ENCODE measurements at regions not wholly inside any gene's neighbourhood (a gene's known extent, or its start where the extent isn't known, plus 50 kb on each side); places are given as distances from the start of the nearest gene placed in this dataset.

GRCh38 chr20:23149623-23150279, 63.6 kb upstream of the CD93 start:
- Histone ChIP-seq H2AFZ (peak overlapping the region; percentile 64), H3K79me2 (no peaks in the 10 kb centered on the region), H3K4me1 (peaks cover 6% of the 10 kb centered on the region), H3K36me3 (ENCODE audit: control insufficient read depth, insufficient read depth, low read length) (no peaks in the 10 kb centered on the region), H3K4me2 (ENCODE audit: low read length) (no peak overlapping the region), H3K9ac (no peak overlapping the region), H3K4me3 (ENCODE audit: low read depth, low read length) (no peak overlapping the region), H3K27ac (no peak overlapping the region), H3K27me3 (ENCODE audit: control insufficient read depth, insufficient read depth, low read length) (no peaks in the 10 kb centered on the region), H3K9me3 (ENCODE audit: control insufficient read depth, low read length) (no peaks in the 10 kb centered on the region)
- TF ChIP-seq CTCF (IDR thresholded peaks at IDR 0.05): no peak

- no peak for TF ChIP-seq CTCF (IDR thresholded peaks at IDR 0.05)
- no peak overlapping the region for H2AFZ ChIP-seq
- H3K4me3 ChIP-seq (ENCODE audit: low read depth, low read length): no peak overlapping the region
- peaks cover 6% of the 10 kb centered on the region for H3K4me1 ChIP-seq
- no peak overlapping the region for H3K27ac ChIP-seq
- no peaks in the 10 kb centered on the region for H3K9me3 ChIP-seq (ENCODE audit: control insufficient read depth, low read length)
- H3K27me3 ChIP-seq (ENCODE audit: control insufficient read depth, insufficient read depth, low read length): no peaks in the 10 kb centered on the region
- H3K4me2 ChIP-seq (ENCODE audit: low read length): no peak overlapping the region
- no peaks in the 10 kb centered on the region for H3K36me3 ChIP-seq (ENCODE audit: control insufficient read depth, insufficient read depth, low read length)
- no peak overlapping the region for H3K9ac ChIP-seq
- no peaks in the 10 kb centered on the region for H3K79me2 ChIP-seq
These were observed 62.8 kb upstream of the CD93 start for GRCh38 chr20:23148731-23149570.

DNA sequence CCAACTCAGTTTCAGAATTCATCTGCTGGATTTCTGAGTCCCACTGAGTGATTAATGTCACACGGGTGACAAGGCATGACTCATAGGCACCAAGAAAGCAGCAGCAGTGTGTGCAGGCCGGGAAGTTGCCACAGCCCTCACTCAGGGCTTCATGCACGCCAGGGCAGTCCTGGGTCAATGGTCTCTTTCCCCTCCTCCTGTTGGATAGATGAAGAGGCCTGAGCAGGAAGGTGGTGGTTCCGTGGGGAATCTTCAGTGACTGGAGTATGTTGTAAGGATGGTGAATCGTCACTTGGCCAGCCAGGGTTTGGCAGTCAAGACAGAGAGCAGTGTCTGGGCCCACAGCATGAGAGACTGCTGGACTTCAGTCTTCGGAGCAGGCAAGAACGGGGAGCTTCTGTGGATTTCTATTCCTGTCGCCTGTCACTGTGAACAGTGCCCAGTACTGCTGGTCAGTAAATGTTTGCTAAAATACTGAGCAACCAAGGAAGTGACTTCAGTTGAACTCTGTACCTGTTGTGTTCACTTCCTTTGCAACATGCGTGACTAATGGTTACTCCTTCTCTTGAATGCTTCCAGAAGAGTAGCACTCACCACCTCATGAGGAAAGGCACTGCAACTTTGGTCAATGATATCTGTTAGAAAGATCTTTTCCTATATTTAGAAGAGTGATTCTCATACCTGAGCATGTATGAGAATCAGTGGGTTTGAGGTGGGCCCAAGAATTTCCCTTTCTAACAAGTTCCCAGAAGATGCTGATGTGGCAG, 62.0 kb upstream of the CD93 start:
- TF ChIP-seq CTCF (IDR thresholded peaks at IDR 0.05): no peak
- H3K27me3 ChIP-seq (ENCODE audit: control insufficient read depth, insufficient read depth, low read length): no peaks in the 10 kb centered on the region
- H3K4me2 ChIP-seq (ENCODE audit: low read length): no peak overlapping the region
- peaks cover 6% of the 10 kb centered on the region for H3K4me1 ChIP-seq
- no peak overlapping the region for H3K9ac ChIP-seq
- H3K79me2 ChIP-seq: no peaks in the 10 kb centered on the region
- H3K36me3 ChIP-seq (ENCODE audit: control insufficient read depth, insufficient read depth, low read length): no peaks in the 10 kb centered on the region
- H3K9me3 ChIP-seq (ENCODE audit: control insufficient read depth, low read length): no peaks in the 10 kb centered on the region
- peak overlapping the region; percentile 20 for H3K27ac ChIP-seq
- no peak overlapping the region for H2AFZ ChIP-seq
- no peak overlapping the region for H3K4me3 ChIP-seq (ENCODE audit: low read depth, low read length)

- no peak overlapping the region for H3K9ac ChIP-seq
- H3K9me3 ChIP-seq (ENCODE audit: control insufficient read depth, low read length): no peaks in the 10 kb centered on the region
- peaks cover 6% of the 10 kb centered on the region for H3K4me1 ChIP-seq
- H3K4me3 ChIP-seq (ENCODE audit: low read depth, low read length): no peak overlapping the region
- H3K27ac ChIP-seq: no peak overlapping the region
- H3K27me3 ChIP-seq (ENCODE audit: control insufficient read depth, insufficient read depth, low read length): no peaks in the 10 kb centered on the region
- no peak overlapping the region for H2AFZ ChIP-seq
- no peaks in the 10 kb centered on the region for H3K36me3 ChIP-seq (ENCODE audit: control insufficient read depth, insufficient read depth, low read length)
- no peak overlapping the region for H3K4me2 ChIP-seq (ENCODE audit: low read length)
- no peak for TF ChIP-seq CTCF (IDR thresholded peaks at IDR 0.05)
- H3K79me2 ChIP-seq: no peaks in the 10 kb centered on the region
These were observed 61.5 kb upstream of the CD93 start for GRCh38 chr20:23147647-23147963.
